ENCODE measurements at regions not wholly inside any gene's neighbourhood (a gene's known extent, or its start where the extent isn't known, plus 50 kb on each side); places are given as distances from the start of the nearest gene placed in this dataset.

GRCh38 chr5:67353500-67354450, 157.2 kb upstream of the CD180 start:
- peak; percentile 16 for DNase-seq (ENCODE audit: low read depth)

GRCh38 chr5:67350618-67351201, 154.1 kb upstream of the CD180 start:
- DNase-seq (ENCODE audit: low read depth), result no peak

- no peak for DNase-seq (ENCODE audit: low read depth)
These were observed 153.6 kb upstream of the CD180 start for GRCh38 chr5:67350185-67350584.

- DNase-seq (ENCODE audit: low read depth), result no peak
These were observed 151.2 kb upstream of the CD180 start for GRCh38 chr5:67347821-67348220.

GRCh38 chr5:67346611-67347010, 150.0 kb upstream of the CD180 start:
- no peak for DNase-seq (ENCODE audit: low read depth)

- no peak for DNase-seq (ENCODE audit: low read depth)
These were observed 148.3 kb upstream of the CD180 start for GRCh38 chr5:67344870-67345269.

GRCh38 chr5:67343835-67344234, 147.2 kb upstream of the CD180 start:
- no peak for DNase-seq (ENCODE audit: low read depth)

- no peak for DNase-seq (ENCODE audit: low read depth)
These were observed 144.9 kb upstream of the CD180 start for GRCh38 chr5:67341478-67341877.

GRCh38 chr5:67339219-67339767, 142.7 kb upstream of the CD180 start:
- no peak for DNase-seq (ENCODE audit: low read depth)

- DNase-seq (ENCODE audit: low read depth), result peak; percentile 22
These were observed 141.8 kb upstream of the CD180 start for GRCh38 chr5:67338421-67338820.

GRCh38 chr5:67337751-67338150, 141.2 kb upstream of the CD180 start:
- peak; percentile 51 for DNase-seq (ENCODE audit: low read depth)

GRCh38 chr5:67335426-67335825, 138.8 kb upstream of the CD180 start:
- no peak for DNase-seq (ENCODE audit: low read depth)

GRCh38 chr5:67334373-67334772, 137.8 kb upstream of the CD180 start:
- DNase-seq (ENCODE audit: low read depth), result no peak

- DNase-seq (ENCODE audit: low read depth), result no peak
These were observed 136.6 kb upstream of the CD180 start for GRCh38 chr5:67333171-67333570.

- DNase-seq (ENCODE audit: low read depth), result no peak
These were observed 134.8 kb upstream of the CD180 start for GRCh38 chr5:67331296-67331925.

- no peak for DNase-seq (ENCODE audit: low read depth)
These were observed 123.5 kb upstream of the CD180 start for GRCh38 chr5:67319935-67320725.

- no peak for DNase-seq (ENCODE audit: low read depth)
These were observed 122.1 kb upstream of the CD180 start for GRCh38 chr5:67318746-67319145.

- DNase-seq (ENCODE audit: low read depth), result no peak
These were observed 121.0 kb upstream of the CD180 start for GRCh38 chr5:67317603-67318002.

GRCh38 chr5:67316695-67317094, 120.1 kb upstream of the CD180 start:
- no peak for DNase-seq (ENCODE audit: low read depth)

- DNase-seq (ENCODE audit: low read depth), result peak; percentile 53
These were observed 118.7 kb upstream of the CD180 start for GRCh38 chr5:67315082-67315989.
